Erythroblast (primary cell): ENCODE measurements at regions not wholly inside any gene's neighbourhood (a gene's known extent, or its start where the extent isn't known, plus 50 kb on each side); places are given as distances from the start of the nearest gene placed in this dataset.

Source experiments
- GATA1 ChIP-seq: IDR thresholded peaks from 2 replicates; pipeline ENCODE4 v1.6.1; 2011; ENCODE audit warnings: low read depth, mild to moderate bottlenecking, control low read depth, low read length, moderate library complexity
- POLR2A ChIP-seq: IDR thresholded peaks from 2 replicates; pipeline ENCODE4 v1.6.1; 2011; ENCODE audit warnings: mild to moderate bottlenecking, low read length

GRCh38 chr10:36624551-36625100, 500.8 kb upstream of the ANKRD30A start:
- TF ChIP-seq POLR2A (no peak), GATA1 (no peak)
